Endothelial cell of umbilical vein (primary cell): ENCODE measurements at regions not wholly inside any gene's neighbourhood (a gene's known extent, or its start where the extent isn't known, plus 50 kb on each side); places are given as distances from the start of the nearest gene placed in this dataset.

Experiments
- CTCF ChIP-seq, 2 donors: IDR thresholded peaks; 1 replicate in 1 of 2; 2 replicates in 1 of 2; pipeline ENCODE4 v1.5.1; 2011; ENCODE audit warnings: low read length in 2 of 2, mild to moderate bottlenecking in 2 of 2, moderate library complexity in 2 of 2, control low read depth in 1 of 2, inconsistent platforms in 1 of 2, low read depth in 1 of 2; ENCODE audit not compliant: insufficient read depth in 1 of 2; ENCODE audit errors: extremely low read depth in 1 of 2
- MAX ChIP-seq: IDR thresholded peaks from 2 replicates; pipeline ENCODE4 v1.6.1; 2011; ENCODE audit not compliant: insufficient read depth, insufficient read length
- MYC ChIP-seq: IDR thresholded peaks from one replicate; pipeline ENCODE4 v1.6.1; 2011; ENCODE audit warnings: mild to moderate bottlenecking, low read depth, low read length

DNA sequence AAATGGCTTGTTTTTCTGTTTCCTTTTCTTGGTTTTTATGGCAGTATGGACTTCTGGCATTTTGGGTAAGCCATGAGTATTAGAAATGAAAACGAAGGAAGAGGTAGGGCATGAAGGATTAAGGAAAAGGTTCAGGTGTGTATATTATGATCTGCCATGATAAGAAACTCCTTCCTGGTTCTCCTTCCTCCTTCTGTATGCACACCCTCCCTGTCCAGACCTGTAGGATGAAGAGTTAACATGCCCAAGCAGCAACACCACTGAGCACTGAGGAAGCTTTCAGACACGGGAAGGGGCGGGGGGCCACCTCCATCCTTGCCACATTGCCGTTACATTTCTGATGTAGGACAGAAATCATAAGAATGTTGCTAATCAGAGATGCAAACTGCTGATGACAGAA is 361.0 kb upstream of the ZMIZ1 start:
- TF ChIP-seq CTCF (IDR thresholded peaks at IDR 0.05; ENCODE audit: extremely low read depth in 1 of 2, insufficient read depth in 1 of 2, low read depth in 1 of 2, low read length in 2 of 2), result no peak
- TF ChIP-seq MYC, result no peak
- TF ChIP-seq MAX, result no peak
